CD14-positive monocyte (primary cell): ENCODE measurements at regions not wholly inside any gene's neighbourhood (a gene's known extent, or its start where the extent isn't known, plus 50 kb on each side); places are given as distances from the start of the nearest gene placed in this dataset.
"Not testable (repeated sequence)": the region's sequence is repeated elsewhere in the genome, so short reads cannot be mapped to it uniquely, and the experiment has no call there.

Experiments
- DNase-seq, 3 donors: peaks; one replicate each; pipeline ENCODE4 v3.0.0-alpha.2; 2011 to 2022
- H2AFZ ChIP-seq: 2 replicates; pipeline ENCODE4 v1.6.0; 2012; ENCODE audit warnings: mild to moderate bottlenecking, low read depth, low read length, inconsistent platforms; ENCODE audit not compliant: insufficient read depth, poor library complexity, severe bottlenecking
- H3K27ac ChIP-seq, 2 donors: 1 replicate in 1 of 2; 2 replicates in 1 of 2; pipeline ENCODE4 v1.5.1; 2012 to 2013; ENCODE audit warnings: low read length in 2 of 2, control low read depth in 1 of 2, inconsistent platforms in 1 of 2, low read depth in 1 of 2, mild to moderate bottlenecking in 1 of 2
- H3K27me3 ChIP-seq, 2 donors: one replicate each; pipeline versions ENCODE4 v1.6.0 to v1.6.1; 2011 to 2013; ENCODE audit warnings: low read length in 2 of 2; ENCODE audit not compliant: control insufficient read depth in 2 of 2, insufficient read depth in 2 of 2
- H3K36me3 ChIP-seq, 2 donors: replicated peaks in 1 of 2; 1 replicate in 1 of 2; 2 replicates in 1 of 2; pipeline versions ENCODE4 v1.5.1 to v1.6.1; 2012 to 2013; ENCODE audit warnings: low read length in 2 of 2, control low read depth in 1 of 2, inconsistent platforms in 1 of 2, mild to moderate bottlenecking in 1 of 2; ENCODE audit not compliant: insufficient read depth in 2 of 2, control insufficient read depth in 1 of 2
- H3K4me1 ChIP-seq, 2 donors: 1 replicate in 1 of 2; 2 replicates in 1 of 2; pipeline versions ENCODE4 v1.5.1 to v1.6.1; 2012 to 2013; ENCODE audit warnings: low read length in 2 of 2, control low read depth in 1 of 2, inconsistent platforms in 1 of 2, mild to moderate bottlenecking in 1 of 2, moderate library complexity in 1 of 2; ENCODE audit not compliant: insufficient read depth in 2 of 2, control insufficient read depth in 1 of 2
- H3K4me2 ChIP-seq: replicated peaks from 2 replicates; pipeline ENCODE3; 2012; ENCODE audit warnings: low read length, moderate library complexity, mild to moderate bottlenecking; ENCODE audit not compliant: poor library complexity, severe bottlenecking; ENCODE audit errors: extremely low read depth
- H3K4me3 ChIP-seq, 3 experiments: fragments of 200-600 bp in 1 of 3; sonication (generic) in 1 of 3; replicated peaks in 1 of 3; 1 replicate in 2 of 3; 2 replicates in 1 of 3; pipeline ENCODE4 v1.5.1; 2011 to 2013; ENCODE audit warnings: low read length in 3 of 3, mild to moderate bottlenecking in 3 of 3, control low read depth in 2 of 3, low read depth in 2 of 3, inconsistent platforms in 1 of 3, moderate library complexity in 1 of 3
- H3K79me2 ChIP-seq: 2 replicates; pipeline ENCODE4 v1.6.0; 2012; ENCODE audit warnings: mild to moderate bottlenecking, control low read depth, inconsistent platforms, low read length, moderate library complexity; ENCODE audit not compliant: insufficient read depth
- H3K9ac ChIP-seq: 2 replicates; pipeline ENCODE4 v1.6.0; 2017; ENCODE audit warnings: low read length, mild to moderate bottlenecking; ENCODE audit not compliant: insufficient read depth, poor library complexity, severe bottlenecking
- H3K9me3 ChIP-seq, 2 donors: replicated peaks in 1 of 2; 1 replicate in 1 of 2; 2 replicates in 1 of 2; pipeline versions ENCODE4 v1.5.1 to v1.6.1; 2012 to 2013; ENCODE audit warnings: low read length in 2 of 2, control low read depth in 1 of 2; ENCODE audit not compliant: control insufficient read depth in 1 of 2, insufficient read depth in 1 of 2
- H4K20me1 ChIP-seq: 2 replicates; pipeline ENCODE4 v1.6.0; 2012; ENCODE audit warnings: mild to moderate bottlenecking, low read length, control low read depth, moderate library complexity; ENCODE audit not compliant: insufficient read depth
- H3K27ac Mint-ChIP-seq, 7 donors: one replicate each; pipeline ENCODE4 v1.8.0; 2020; ENCODE audit warnings: mild to moderate bottlenecking in 7 of 7, mixed read lengths in 7 of 7, moderate library complexity in 6 of 7, inconsistent platforms in 2 of 7
- H3K27me3 Mint-ChIP-seq, 3 donors: one replicate each; pipeline ENCODE4 v1.8.0; 2021 to 2022; ENCODE audit warnings: low read depth in 3 of 3, mild to moderate bottlenecking in 3 of 3, mixed read lengths in 3 of 3, moderate library complexity in 3 of 3, inconsistent platforms in 1 of 3
- H3K36me3 Mint-ChIP-seq, 2 donors: one replicate each; pipeline ENCODE4 v1.8.0; 2020; ENCODE audit warnings: mixed read lengths in 2 of 2, inconsistent platforms in 1 of 2, mild to moderate bottlenecking in 1 of 2
- H3K4me1 Mint-ChIP-seq: one replicate; pipeline ENCODE4 v1.8.0; 2020; ENCODE audit warnings: mild to moderate bottlenecking, mixed read lengths
- H3K4me3 Mint-ChIP-seq, 2 donors: one replicate each; pipeline ENCODE4 v1.8.0; 2020; ENCODE audit warnings: mild to moderate bottlenecking in 2 of 2, mixed read lengths in 2 of 2, moderate library complexity in 1 of 2
- H3K9me3 Mint-ChIP-seq, 7 donors: one replicate each; pipeline ENCODE4 v1.8.0; 2020 to 2022; ENCODE audit warnings: mixed read lengths in 7 of 7, mild to moderate bottlenecking in 6 of 7, moderate library complexity in 6 of 7, inconsistent platforms in 2 of 7
- CTCF ChIP-seq: fragments of 200-600 bp; IDR thresholded peaks from one replicate; pipeline ENCODE4 v1.8.0; 2022; ENCODE audit warnings: antibody characterized with exemption, mild to moderate bottlenecking
- WGBS: methylation state at CpG from one replicate; pipeline ENCODE4 v1.1.5; 2013; ENCODE audit warnings: missing lambda C conversion rate; ENCODE audit not compliant: insufficient coverage; 5-methylcytosine and 5-hydroxymethylcytosine counted together
- intact Hi-C, 2 donors: fragments of 100-400 bp; cut with micrococcal nuclease; formaldehyde crosslinking; loops; one replicate each; pipeline versions ENCODE4 v1.15.0 to v1.15.1; 2023

GRCh38 chr12:127130506-127131124, 1136.4 kb upstream of the TMEM132C start:
- H3K79me2 ChIP-seq: no peaks in the 10 kb centered on the region
- no peak for TF ChIP-seq CTCF
- no peak overlapping the region for H3K4me3 Mint-ChIP-seq
- no peaks in the 10 kb centered on the region for H3K9me3 ChIP-seq
- no peak overlapping the region for H3K27ac Mint-ChIP-seq
- no peak for DNase-seq
- H3K4me1 ChIP-seq: no peaks in the 10 kb centered on the region
- H3K27me3 Mint-ChIP-seq: peaks cover 0 to 16% (median 8%) of the 10 kb centered on the region in 3 donors
- no peak overlapping the region for H3K27ac ChIP-seq
- H3K9ac ChIP-seq: no peak overlapping the region
- peaks cover 0 to 6% (median 0%) of the 10 kb centered on the region in 7 donors for H3K9me3 Mint-ChIP-seq
- H4K20me1 ChIP-seq: no peaks in the 10 kb centered on the region
- H3K4me2 ChIP-seq: no peak overlapping the region
- no peaks in the 10 kb centered on the region for H3K27me3 ChIP-seq
- H3K36me3 ChIP-seq: no peaks in the 10 kb centered on the region
- WGBS: no CpG with 5 or more reads among the region's 11 CpGs
- H2AFZ ChIP-seq: no peak overlapping the region
- H3K4me3 ChIP-seq: no peak overlapping the region
- intact Hi-C loops: no loop called here
- H3K4me1 Mint-ChIP-seq: no peaks in the 10 kb centered on the region
- no peaks in the 10 kb centered on the region for H3K36me3 Mint-ChIP-seq

DNA sequence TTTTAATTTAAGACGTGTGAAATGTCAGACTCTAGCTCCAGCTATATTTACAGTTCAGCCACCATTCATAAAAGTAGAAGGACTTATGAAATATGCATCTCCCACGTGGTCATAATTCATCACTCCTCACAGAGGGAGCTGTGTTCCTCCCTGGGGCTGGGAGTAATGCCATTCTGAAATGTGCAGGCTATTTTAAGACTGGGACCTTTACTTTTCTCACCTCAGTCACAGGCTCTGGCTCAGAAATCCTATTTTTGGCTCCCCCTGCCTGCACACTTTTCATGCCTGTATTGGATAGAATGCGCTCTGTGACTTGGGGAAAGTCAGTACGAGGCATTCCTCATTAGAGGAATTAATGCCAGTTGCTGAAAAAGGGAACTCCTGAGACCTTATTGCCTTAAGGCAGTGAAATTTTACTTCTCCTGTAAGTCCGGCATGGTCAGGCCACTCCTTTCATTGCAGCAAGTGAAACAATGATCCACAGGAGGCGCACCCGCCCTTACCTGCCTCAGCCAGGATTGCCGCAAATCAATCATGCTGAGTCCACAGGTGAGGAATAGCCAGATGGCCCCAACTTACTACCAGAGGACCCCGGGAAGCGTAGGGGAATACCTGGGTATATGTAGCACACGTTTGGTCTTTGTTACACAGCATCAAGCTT, 1133.2 kb upstream of the TMEM132C start:
- no peak for TF ChIP-seq CTCF
- WGBS: 83% methylated on average over 8 of the region's 11 CpGs
- DNase-seq: no peak
- Mint-ChIP-seq H3K36me3 (no peaks in the 10 kb centered on the region), H3K9me3 (peaks cover 0 to 3% (median 2%) of the 10 kb centered on the region in 7 donors), H3K4me3 (no peak overlapping the region), H3K4me1 (no peaks in the 10 kb centered on the region), H3K27me3 (peaks cover 0 to 9% (median 6%) of the 10 kb centered on the region in 3 donors), H3K27ac (no peak overlapping the region)
- no peaks in the 10 kb centered on the region for H3K9me3 ChIP-seq
- no peaks in the 10 kb centered on the region for H3K27me3 ChIP-seq
- no peak overlapping the region for H3K4me2 ChIP-seq
- no peaks in the 10 kb centered on the region for H4K20me1 ChIP-seq
- no peaks in the 10 kb centered on the region for H3K36me3 ChIP-seq
- H2AFZ ChIP-seq: no peak overlapping the region
- no peak overlapping the region for H3K4me3 ChIP-seq
- intact Hi-C loops: no loop called here
- H3K9ac ChIP-seq: no peak overlapping the region
- H3K4me1 ChIP-seq: no peaks in the 10 kb centered on the region
- no peak overlapping the region for H3K27ac ChIP-seq
- H3K79me2 ChIP-seq: no peaks in the 10 kb centered on the region

DNA sequence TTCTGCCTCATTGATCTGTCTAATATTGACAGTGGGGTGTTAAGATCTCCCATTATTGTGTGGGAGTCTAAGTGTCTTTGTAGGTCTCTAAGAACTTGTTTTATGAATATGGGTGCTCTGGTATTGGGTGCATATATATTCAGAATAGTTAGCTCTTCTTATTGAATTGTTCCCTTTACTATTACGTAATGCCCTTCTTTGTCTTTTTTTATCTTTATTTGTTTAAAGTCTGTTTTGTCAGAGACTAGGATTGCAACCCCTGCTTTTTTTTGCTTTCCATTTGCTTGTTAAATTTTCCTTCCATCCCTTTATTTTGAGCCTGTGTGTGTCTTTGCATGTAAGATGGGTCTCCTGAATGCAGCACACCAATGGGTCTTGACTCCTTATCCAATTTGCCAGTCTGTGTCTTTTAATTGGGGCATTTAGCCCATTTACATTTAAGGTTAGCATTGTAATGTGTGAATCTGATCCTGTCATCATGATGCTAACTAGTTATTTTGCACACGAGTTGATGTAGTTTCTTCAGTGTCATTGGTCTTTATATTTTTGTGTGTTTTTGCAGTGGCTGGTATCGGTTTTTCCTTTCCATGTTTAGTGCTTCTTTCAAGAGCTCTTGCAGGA, 1126.0 kb upstream of the TMEM132C start:
- H3K36me3 ChIP-seq, H3K4me3 ChIP-seq, DNase-seq, H3K4me1 Mint-ChIP-seq, H3K27me3 ChIP-seq, H3K9ac ChIP-seq, H4K20me1 ChIP-seq, H3K4me2 ChIP-seq, H3K27ac ChIP-seq, H3K27ac Mint-ChIP-seq, H3K36me3 Mint-ChIP-seq, intact Hi-C loops, H3K4me3 Mint-ChIP-seq, H3K4me1 ChIP-seq, H3K79me2 ChIP-seq, H3K9me3 ChIP-seq, H2AFZ ChIP-seq: not testable (repeated sequence)
- H3K27me3 Mint-ChIP-seq: peaks cover 3 to 15% (median 4%) of the 10 kb centered on the region in 3 donors
- WGBS: 100% methylated on average over 1 of the region's 3 CpGs
- peaks cover 0 to 15% (median 3%) of the 10 kb centered on the region in 7 donors for H3K9me3 Mint-ChIP-seq
